GM18499 (cell line): ENCODE measurements at regions not wholly inside any gene's neighbourhood (a gene's known extent, or its start where the extent isn't known, plus 50 kb on each side); places are given as distances from the start of the nearest gene placed in this dataset.
"Not testable (repeated sequence)": the region's sequence is repeated elsewhere in the genome, so short reads cannot be mapped to it uniquely, and the experiment has no call there.

Experiments used
- ATAC-seq: cut with Tn5 transposase; IDR thresholded peaks from one replicate; pipeline ENCODE4 v1.9.1; 2021; ENCODE audit warnings: moderate number of reproducible peaks; ENCODE audit not compliant: insufficient read depth, unreplicated experiment

DNA sequence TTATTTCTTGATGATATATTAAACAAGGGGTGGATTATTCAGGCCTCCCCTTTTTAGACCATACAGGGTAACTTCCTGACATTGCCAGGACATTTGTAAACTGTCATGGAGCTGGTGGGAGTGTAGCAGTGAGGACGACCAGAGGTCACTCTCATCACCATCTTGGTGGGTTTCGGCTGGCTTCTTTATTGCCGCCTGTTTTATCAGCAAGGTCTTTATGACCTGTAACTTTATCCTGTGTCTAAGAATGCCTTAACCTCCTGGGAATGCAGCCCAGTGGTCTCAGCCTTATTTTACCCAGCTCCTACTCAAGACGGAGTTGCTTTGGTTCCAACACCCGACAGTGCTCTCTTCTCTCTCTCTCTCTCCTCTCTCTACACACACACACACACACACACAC, 221.9 kb downstream of the C16orf95 start:
- no peak for ATAC-seq

DNA sequence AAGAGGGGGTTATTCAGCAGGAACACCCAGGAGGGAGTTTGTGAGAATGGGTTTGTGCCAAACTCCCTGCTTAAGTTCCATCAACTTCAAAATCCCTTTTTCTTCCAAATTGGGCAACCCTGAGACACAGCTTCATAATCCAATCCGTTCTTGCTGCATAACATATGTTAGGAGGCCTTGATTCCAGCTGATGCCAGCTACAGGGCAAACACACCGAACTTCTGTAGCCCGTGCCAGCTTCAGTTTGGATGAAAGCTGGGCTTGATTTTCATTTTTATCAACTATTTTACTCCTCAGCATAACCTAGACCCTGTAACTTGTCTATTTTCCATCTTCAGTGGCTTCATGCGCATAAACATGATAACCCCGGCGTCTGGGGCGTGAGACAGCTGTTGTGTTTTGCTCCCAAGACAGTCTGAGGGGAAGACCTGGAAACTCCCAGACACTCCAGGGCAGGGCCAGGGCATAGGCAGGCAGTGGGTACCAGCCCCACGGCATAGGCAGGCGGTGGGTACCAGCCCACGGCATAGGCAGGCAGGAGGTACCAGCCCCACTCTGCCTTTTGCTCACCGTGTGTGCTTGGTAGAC, 220.4 kb downstream of the C16orf95 start:
- ATAC-seq = no peak

DNA sequence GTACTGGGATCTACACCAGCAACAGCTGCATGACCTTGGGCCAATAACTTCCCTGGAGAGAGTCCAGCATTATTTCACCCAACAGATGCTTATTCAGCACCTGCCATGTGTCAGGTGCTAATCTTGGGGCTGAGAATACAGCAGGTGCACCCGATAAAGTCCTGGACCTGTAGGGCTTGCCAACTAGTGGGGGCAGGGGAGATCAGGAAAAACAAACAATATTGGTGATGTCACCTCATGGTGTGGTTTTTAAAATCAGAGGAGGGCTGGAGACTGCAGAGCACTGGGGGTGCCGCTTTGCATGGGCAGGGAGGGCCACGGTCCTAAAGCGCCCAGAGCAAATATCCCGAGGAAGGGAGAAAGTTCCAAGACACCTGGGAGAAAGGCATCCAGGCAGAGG, 218.8 kb downstream of the C16orf95 start:
- no peak for ATAC-seq

DNA sequence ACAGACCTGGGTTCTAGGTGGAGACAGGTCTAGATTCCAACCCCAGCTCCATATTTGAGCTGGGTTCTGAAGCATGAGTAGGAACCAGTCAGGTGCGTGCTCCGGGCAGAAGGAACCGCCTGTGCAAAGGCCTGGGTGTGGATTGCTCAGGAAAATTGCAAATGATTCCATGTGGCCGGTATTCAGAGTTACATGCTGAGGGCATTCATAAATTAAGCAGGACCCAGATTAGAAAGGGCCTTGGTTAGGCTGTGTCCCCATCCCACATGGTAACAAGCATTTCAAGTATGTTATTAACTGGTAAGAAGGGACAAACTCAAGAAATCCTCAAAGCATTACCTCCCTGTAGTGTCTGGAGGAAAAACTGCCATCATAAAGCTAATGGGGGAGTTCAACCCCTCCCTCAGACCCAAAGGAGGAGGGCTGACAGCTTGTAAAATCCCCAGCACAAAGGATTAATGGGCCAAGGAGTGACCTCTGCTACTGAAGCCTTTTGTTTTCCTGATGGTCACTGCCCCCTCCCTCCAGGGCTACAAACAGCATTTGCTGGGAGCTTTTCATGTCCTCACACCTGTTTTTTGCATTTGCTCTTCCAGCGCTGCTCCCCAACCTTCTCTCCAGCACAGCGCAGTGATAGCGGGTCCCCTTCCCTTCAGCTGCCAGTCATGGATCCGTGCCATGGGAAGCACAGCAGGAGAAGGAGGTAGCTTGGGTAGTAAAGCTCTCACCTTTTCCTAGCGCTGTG, 218.0 kb downstream of the C16orf95 start:
- no peak for ATAC-seq

DNA sequence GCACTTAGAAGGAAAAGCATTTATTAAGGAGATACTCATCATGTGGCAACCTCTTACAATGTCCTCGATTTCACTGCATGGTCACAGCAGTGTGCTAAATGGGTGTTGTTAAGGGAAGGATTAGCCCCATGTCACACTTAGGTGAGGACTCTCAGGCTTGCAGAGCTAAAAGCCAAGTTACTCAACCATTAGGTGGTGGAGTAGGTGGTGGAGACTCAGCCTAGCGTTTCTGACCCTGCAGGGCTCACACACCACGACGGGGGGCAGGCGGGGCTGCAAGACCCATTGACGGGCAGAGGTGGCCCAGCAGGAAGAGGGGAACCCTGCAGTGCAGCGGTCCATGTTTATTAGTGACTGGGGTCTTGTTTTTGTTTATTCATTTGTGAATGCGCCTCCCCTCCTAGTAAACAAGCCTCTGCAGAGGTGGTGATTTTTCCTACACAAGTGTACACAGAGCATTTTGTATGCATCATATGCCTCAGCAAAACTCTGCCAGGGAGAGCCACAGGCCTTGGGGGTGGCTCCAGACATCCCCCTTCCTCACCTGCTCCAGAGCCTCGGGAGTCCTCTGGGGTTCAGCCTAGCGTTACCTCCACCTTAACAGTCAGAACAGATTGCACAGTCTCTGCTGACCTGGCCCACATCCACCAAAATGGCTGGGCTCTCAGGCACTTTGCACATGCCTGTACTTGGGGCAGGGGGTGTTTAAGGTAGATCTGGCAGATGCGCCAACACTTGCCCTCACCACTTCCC, 216.7 kb downstream of the C16orf95 start:
- ATAC-seq = no peak

DNA sequence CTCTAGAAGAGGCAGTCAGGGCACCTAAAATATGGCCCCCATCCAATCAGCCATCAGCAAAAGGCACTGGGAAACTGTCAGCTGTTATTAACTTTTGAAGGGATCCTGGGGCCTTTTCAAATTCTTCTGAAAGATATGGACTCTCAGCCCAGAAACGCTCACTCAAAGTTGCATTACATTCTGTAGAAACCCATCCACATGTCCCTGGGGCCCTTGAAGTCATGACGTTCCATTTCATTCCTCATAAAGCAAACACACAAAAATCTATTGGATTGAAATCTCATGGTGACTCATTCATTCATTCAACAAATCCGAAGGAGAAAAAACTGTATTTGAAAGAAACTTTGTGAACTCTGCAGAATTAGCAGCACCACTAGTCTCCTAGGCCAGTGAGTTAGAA, 215.3 kb downstream of the C16orf95 start:
- ATAC-seq = no peak

DNA sequence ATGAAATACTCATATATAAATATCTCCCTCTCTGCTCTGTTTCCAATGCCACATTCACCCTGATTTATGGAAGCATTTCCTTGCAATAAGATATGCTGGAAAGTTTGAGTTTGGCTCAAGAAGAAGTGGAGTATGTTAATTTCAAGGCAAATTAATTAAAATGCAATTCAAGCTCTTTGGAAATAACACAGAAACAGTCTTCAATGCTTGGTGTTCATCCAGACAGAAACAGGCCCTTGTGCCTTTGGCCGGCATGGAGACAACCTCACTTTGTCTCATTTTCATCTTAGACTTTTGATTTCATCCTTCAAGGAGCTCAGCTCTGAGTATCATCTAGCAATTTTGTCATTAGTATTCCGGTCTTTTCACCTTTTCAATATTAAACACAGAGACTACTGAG, 210.0 kb downstream of the C16orf95 start:
- no peak for ATAC-seq

DNA sequence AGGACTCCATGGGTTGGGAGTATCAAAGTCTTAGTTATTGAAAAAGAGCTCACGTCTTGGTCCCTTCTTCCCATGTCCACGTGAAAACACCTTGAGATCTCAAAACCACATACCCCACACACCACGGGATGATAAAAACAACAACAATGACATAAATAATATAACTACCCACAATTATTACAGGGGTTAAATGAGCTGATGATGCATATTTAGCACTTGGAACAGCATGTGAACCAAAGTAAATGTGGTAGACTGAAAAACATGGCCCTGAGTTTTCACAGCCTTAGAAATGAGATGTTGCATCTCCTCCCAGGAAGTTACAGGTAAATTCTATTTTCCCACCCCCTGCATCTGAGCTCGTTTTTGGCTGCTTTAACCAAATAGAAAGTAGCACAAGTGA, 208.9 kb downstream of the C16orf95 start:
- ATAC-seq = no peak

DNA sequence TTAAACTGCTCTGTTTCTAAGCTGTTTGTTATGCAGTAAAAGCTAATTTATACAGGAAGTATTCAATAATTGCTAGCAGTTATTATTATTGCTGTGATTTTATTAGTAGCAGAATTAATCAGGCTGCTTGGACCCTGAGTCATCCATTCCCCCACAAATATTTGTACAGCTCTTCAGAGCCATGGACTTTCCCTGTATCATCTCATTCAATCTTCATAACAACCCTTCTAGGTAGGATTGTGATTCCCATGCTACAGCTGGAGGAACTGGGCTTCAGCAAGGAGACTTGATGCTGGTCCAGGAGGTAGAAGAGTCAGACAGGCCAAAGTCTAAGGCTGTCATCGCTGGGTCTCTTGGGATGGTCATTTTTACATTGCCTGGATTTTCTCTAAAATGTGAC, 208.3 kb downstream of the C16orf95 start:
- no peak for ATAC-seq

DNA sequence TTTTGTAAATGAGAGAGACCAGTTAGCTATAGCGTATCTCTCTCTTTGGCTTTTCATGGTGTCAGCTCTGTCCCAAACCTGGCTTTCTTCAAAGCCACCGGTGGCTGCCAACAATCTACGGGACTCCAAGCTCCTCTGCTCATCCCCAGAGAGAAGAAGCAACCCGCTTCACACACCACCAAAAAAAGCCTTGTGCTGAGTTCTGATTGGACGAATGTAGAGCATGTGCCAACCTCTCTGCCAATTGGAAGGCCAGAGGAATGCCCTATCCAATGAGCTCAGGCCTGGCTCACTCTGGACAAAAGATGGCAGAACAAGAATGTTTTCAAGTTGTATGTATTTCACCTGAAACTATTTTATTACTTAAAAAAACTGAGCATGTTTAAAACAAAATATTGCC, 202.4 kb downstream of the C16orf95 start:
- no peak for ATAC-seq

DNA sequence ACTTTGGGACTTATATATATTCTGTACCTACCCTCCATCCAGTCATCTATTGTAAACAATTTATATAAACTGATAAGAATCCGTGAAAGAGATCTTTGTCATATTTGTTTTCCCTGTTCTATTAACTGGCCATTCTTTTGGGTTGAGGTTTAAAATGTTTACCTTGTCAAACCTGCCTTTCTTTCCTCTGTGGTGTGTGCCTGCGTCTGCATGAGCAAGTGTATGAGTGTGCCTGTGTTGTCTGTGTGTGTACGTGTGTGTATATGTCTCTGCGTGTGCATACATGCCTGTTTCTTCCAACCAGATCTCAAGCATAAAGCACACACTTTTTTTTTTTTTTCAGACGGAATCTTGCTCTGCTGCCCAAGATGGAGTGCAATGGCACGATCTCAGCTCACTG, 201.5 kb downstream of the C16orf95 start:
- no peak for ATAC-seq

DNA sequence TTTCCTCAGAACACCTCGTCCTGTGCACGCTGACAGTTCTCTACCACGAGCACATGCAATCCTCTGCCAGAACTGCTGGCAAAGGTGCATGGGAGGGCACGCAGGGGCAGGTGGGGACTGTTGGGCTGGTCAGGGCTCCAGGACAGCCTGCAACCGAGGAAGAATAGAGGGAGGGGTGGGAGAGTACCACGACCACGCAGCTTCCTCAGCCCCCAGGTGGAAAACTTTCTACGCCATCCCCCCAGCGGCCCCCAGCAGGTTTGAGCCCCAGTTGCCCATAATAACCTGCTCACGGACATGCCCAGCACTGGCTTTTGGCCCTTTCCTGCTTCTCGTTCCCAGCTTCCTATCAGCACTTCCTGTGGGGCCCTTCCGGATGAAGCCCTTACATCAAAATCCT, 199.3 kb downstream of the C16orf95 start:
- ATAC-seq = no peak

DNA sequence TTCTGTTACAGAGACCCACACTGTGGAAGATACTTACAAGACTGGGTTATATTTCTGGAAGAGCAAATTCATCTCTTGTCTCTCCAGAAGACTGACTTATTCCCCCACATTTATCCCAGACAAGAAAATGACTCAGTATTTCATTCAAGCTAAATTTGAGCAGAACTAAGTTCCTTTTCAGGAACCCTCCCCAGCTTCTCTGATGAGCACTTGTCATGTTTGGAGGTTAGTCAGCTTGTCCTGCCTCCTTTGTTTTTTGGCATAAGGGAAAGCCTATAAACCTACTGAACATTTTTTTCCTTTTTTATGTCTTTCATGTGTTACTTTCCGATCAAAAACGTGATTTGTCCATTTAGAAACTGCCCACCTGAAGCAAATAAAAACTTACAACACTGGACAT, 198.0 kb downstream of the C16orf95 start:
- no peak for ATAC-seq

DNA sequence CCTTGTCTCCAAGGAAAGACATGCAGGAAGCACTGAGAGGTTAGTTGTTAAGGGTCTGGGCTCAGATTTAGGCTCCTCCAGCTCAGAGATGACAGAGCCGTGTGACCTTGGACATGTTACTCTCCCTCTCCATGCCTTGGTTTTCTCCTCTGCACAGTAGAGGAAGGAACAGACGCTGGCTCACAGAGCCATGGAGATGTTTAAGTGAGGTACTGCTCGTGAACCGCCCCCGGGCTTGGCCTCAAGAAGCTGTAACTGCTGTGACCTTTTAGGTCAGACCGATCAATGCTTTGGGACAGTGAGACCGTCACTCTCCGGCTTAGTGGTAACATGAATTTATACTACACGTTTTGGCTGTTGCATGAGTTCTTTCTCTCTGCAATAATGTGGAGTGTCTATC, 197.4 kb downstream of the C16orf95 start:
- ATAC-seq = no peak

DNA sequence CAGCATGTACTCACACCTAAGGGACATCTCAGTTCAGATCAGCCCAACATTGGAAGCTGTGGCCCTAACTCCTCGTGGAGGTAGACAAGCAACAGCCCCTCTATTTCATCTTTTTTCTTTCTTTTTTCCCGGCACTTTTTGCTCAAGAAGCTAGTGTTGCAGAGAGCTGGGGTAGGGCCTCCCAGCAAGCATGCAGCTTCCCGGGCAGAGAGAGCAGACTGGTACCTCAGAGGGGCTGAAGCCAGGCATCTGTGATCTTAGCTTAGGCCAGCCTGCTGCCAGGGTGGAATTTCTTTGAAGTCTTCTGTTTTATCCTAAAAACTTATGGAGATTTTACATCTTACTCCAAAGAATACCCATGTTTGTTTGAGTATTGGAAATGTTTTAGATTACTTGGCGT, 195.4 kb downstream of the C16orf95 start:
- ATAC-seq = no peak

DNA sequence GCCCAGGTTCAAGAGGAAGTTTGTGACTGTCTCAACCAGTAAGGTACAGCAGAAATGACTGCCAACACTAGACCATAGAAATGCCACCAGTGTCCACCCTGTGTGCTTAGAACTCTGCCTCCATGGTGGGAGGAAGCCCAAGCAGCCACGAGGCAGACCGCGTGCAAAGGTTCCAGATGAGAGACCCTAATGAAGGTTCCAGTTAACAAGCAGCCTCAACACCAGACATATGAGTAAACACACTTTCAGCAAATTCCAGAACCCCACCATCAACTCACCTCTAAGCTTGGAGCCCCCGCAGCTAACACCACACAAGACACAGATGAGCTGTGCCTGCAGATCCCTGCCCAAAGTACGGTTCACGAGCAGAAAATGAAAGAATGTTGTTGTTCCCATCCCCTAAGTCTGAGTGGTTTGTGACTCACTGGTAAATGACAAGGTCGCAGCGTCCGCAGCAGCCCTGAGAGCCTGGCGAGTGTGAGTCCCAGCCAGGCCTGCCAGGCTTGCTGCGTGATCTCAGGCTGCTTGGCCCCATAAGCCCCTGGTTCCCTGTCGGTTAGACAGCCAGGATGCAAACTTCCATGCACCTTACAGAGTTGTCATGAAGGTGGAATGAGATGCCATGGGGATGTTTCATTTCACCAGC, 193.7 kb downstream of the C16orf95 start:
- ATAC-seq = no peak

DNA sequence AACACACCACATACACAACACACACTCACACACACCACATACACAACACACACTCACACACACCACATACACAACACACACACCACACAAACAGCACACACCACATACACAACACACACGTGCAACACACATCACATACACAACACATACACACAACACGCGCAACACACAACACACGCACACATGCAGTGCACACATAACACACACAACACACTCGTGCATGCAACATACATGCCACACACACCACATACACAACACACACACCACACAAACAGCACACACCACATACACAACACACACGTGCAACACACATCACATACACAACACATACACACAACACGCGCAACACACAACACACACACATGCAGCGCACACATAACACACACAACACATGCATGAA, 192.8 kb downstream of the C16orf95 start:
- not testable (repeated sequence) for ATAC-seq

DNA sequence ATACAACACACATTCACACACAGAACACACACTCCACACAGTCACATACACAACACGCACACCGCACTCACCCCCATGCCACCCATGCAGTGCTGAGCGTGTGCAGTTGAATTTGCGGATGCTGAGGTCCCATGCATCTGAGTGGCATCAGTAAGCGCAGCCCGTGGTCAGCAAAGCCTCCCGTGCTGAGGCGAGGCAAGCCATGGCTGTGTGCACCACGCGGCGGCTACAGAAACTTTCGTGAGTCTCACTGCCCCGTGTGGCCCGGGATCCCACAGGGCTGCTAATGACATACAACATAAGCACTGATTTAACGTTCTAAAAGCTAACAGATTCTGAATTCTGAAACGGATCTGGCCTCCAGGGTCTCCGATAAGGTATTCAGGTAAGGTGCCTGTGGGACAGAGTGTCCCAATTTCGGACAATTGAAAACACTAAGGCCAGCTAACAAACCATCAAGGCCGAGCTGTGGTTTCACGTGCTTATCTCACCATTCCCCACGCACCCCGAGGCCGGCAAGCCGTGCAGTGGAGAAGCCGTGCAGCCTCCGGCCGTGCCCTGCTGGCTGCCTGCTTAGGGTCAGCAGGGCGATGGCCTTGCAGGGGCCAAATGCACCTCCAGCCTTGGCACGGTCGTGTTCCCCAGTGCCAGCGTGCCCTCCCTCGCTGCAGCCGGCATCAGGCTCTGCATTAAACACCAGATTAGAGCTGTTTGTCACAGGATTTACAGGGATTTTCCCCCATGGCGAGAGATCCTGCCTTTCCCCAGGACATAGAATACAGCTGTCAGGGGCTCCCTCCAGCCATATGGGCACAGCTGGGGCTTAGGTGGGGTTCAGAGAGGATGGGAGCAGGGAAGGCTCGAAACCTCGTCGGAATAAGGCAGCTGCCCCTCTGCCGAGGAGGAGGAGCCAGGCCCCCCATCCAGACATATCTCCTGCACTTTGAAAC, 191.7 kb downstream of the C16orf95 start:
- no peak for ATAC-seq

DNA sequence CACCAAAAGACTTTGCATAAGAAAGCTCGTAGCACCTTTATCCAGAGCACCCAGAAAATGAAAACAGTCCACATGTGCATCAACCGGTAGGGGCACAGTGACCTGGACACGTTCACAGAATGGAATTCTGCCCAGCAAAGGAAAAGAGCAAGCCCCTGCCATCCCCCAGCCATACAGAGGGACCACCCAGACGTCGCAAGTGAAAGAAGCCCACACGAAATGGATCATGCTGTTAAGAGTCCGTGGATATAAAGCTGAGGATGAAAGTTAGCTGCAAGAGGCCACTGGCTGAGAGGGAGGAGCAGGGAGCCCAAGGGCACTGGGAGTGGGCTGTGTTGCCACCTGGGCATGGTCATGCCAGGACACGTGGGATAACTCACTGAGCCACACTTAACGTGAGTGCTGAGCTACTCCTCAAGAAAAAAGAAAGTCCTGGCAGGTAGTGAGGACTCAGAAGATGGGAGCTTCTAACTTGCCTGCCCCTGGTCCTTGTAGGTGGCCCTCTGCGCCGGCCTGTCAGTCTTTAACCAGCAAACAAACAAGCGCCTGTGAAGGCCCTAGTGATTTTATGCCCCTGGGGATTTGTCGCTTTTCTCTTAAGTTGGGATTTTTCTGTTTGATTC, 190.7 kb downstream of the C16orf95 start:
- ATAC-seq = no peak
